Lung (tissue), 11 donors: ENCODE measurements at regions not wholly inside any gene's neighbourhood (a gene's known extent, or its start where the extent isn't known, plus 50 kb on each side); places are given as distances from the start of the nearest gene placed in this dataset.

Experiments
- ATAC-seq: fragments of 200-7000 bp; cut with Tn5 transposase; one replicate; pipeline ENCODE4 v1.9.1; 2020; ENCODE audit warnings: moderate number of reproducible peaks; ENCODE audit not compliant: insufficient read depth, low FRiP score
- DNase-seq, 3 donors: peaks; one replicate each; pipeline ENCODE4 v3.0.0-alpha.2; 2013 to 2017
- H3K27ac ChIP-seq, 2 donors: one replicate each; pipeline ENCODE4 v1.5.1; 2013; ENCODE audit warnings: mild to moderate bottlenecking in 2 of 2, moderate library complexity in 2 of 2, control low read depth in 1 of 2, inconsistent platforms in 1 of 2, low read depth in 1 of 2, low read length in 1 of 2
- H3K27me3 ChIP-seq, 3 donors: one replicate each; pipeline ENCODE4 v1.5.1; 2013; ENCODE audit warnings: low read length in 2 of 3; ENCODE audit not compliant: control insufficient read depth in 3 of 3, insufficient read depth in 3 of 3
- H3K36me3 ChIP-seq, 4 donors: one replicate each; pipeline ENCODE4 v1.5.1; 2013; ENCODE audit warnings: low read length in 4 of 4, mild to moderate bottlenecking in 1 of 4, moderate library complexity in 1 of 4; ENCODE audit not compliant: control insufficient read depth in 4 of 4, insufficient read depth in 4 of 4
- H3K4me1 ChIP-seq, 5 donors: one replicate each; pipeline ENCODE4 v1.5.1; 2013; ENCODE audit warnings: low read length in 5 of 5, mild to moderate bottlenecking in 2 of 5, moderate library complexity in 1 of 5; ENCODE audit not compliant: control insufficient read depth in 5 of 5, insufficient read depth in 5 of 5
- H3K4me3 ChIP-seq: one replicate; pipeline ENCODE4 v1.5.1; 2013; ENCODE audit warnings: mild to moderate bottlenecking, control low read depth, moderate library complexity
- H3K9ac ChIP-seq, 2 donors: one replicate each; pipeline ENCODE4 v1.5.1; 2013; ENCODE audit warnings: low read length in 2 of 2, control low read depth in 1 of 2; ENCODE audit not compliant: insufficient read depth in 1 of 2
- H3K9me3 ChIP-seq, 4 donors: one replicate each; pipeline ENCODE4 v1.5.1; 2013; ENCODE audit warnings: low read length in 3 of 4, mild to moderate bottlenecking in 1 of 4, moderate library complexity in 1 of 4; ENCODE audit not compliant: control insufficient read depth in 4 of 4, insufficient read depth in 3 of 4
- WGBS, 2 donors: extraction: QIAGEN DNeasy Blood & Tissue Kit; methylation state at CpG; one replicate each; pipeline ENCODE4 v1.1.7; 2013; 5-methylcytosine and 5-hydroxymethylcytosine counted together
- TF ChIP-seq, protein P1 (sequence below): IDR thresholded peaks from 2 replicates; pipeline ENCODE4 v1.5.1; 2012; ENCODE audit warnings: mild to moderate bottlenecking; ENCODE audit errors: control extremely low read depth, extremely low read depth
- donor health status: control.
- donor health status: control.
- donor health status: Bipolar disorder and iron deficiency.
- donor health status: healthy.
- donor health status: DM: yes; HTN: yes; CAD: no.

DNA sequence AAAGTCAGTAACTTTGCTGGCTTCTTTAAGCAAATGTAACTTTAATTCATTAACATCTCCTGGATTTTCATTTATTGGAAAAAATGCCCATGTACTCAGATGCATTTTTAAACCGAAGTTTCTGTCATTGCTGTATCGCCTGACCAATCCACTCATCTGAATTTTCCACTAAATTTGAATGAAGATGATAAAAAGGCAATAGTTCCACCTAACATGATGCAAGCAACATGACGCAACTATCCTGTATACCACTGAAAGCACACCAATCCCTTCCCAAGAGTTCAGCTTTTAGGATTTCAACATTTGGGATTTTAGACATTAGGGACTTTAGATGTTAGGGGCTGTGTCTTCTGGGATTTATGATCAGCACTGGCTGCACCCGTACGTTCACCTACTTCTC is 215.6 kb downstream of the KIF4B start:
- 92 to 93% methylated on average over 5 of the region's 5 CpGs for WGBS, 2 donors
- Histone ChIP-seq H3K9me3 (peaks cover 0 to 2% (median 0%) of the 10 kb centered on the region in 4 donors), H3K4me1 (no peaks in the 10 kb centered on the region), H3K36me3 (no peaks in the 10 kb centered on the region), H3K9ac (no peak overlapping the region), H3K27me3 (no peaks in the 10 kb centered on the region), H3K4me3 (no peak overlapping the region), H3K27ac (no peak overlapping the region)
- DNase-seq (no peak), ATAC-seq (no peak)
- TF ChIP-seq, protein P1, sequence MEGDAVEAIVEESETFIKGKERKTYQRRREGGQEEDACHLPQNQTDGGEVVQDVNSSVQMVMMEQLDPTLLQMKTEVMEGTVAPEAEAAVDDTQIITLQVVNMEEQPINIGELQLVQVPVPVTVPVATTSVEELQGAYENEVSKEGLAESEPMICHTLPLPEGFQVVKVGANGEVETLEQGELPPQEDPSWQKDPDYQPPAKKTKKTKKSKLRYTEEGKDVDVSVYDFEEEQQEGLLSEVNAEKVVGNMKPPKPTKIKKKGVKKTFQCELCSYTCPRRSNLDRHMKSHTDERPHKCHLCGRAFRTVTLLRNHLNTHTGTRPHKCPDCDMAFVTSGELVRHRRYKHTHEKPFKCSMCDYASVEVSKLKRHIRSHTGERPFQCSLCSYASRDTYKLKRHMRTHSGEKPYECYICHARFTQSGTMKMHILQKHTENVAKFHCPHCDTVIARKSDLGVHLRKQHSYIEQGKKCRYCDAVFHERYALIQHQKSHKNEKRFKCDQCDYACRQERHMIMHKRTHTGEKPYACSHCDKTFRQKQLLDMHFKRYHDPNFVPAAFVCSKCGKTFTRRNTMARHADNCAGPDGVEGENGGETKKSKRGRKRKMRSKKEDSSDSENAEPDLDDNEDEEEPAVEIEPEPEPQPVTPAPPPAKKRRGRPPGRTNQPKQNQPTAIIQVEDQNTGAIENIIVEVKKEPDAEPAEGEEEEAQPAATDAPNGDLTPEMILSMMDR = no peak

DNA sequence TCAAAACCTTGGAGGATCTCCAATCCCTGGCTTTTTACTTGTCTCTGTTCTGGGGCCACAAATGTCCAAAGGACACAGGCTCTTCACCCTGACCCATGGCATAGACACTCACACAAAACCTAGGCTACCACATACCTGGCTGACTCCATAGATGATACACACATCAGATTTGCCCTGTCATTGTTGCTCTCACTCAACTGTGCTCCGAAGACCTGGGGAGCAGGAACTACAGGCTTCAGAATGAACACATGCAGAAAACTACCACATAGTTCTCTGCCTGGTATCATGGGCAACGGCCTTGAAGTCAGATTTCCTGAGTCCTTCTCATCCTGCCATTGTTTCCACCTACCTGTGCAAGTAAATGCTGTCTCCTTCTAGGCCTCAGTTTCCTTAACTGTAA is 226.2 kb downstream of the KIF4B start:
- TF ChIP-seq, protein P1 = no peak

DNA sequence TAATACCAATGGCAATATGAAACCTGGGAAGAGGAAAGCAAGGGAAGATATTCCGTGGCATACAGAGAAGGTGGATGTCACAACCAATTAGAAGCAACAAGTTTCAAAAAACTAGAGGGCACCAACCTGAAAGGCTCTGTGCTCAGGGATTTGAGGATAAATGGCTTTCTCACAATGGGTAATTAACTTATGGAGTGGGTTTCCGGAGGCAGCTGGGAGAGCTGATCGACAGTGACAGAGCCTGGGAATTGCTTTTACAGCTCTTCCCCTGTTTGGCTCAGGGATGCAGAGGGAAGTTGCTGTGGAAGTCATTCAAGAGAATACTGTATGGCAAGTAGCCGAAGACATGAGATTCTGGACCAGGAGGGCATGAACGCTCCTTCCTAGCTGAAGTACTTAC is 237.0 kb downstream of the KIF4B start:
- WGBS, 2 donors = 50 to 65% methylated on average over 5 of the region's 5 CpGs

More for the DNA sequence above, 226.2 kb downstream of the KIF4B start:
- H3K4me3 ChIP-seq = no peak overlapping the region
- H3K9me3 ChIP-seq = peaks cover 0 to 7% (median 5%) of the 10 kb centered on the region in 4 donors
- WGBS, 2 donors = 77 to 78% methylated on average over 2 of the region's 2 CpGs
- no peaks in the 10 kb centered on the region for H3K27me3 ChIP-seq
- no peak overlapping the region for H3K9ac ChIP-seq
- no peaks in the 10 kb centered on the region for H3K36me3 ChIP-seq
- no peak for ATAC-seq
- H3K4me1 ChIP-seq = no peaks in the 10 kb centered on the region
- H3K27ac ChIP-seq = no peak overlapping the region
- DNase-seq = no peak

DNA sequence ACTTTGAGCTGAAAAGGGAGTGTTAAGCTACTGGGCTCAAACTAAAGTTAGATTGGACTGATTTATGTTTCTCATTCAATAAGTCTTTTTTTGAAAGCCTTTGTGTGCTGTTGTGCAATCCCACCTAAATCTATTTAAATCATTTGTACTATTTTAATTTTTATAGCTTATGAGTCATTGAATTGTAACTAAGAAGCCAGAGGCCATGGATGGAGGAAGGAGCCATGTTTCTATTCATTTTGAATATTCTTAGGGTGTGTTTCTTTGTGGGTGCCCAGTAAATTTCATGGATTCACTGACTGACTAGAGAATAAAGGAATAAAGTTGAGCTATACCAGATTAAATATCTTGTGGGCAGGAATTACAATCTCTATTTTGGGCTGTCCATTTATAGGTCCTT is 238.5 kb downstream of the KIF4B start:
- DNase-seq (no peak), ATAC-seq (no peak)
- TF ChIP-seq, protein P1 = no peak

More for the DNA sequence above, 237.0 kb downstream of the KIF4B start:
- Histone ChIP-seq H3K27ac (no peak overlapping the region), H3K9ac (no peak overlapping the region), H3K36me3 (no peaks in the 10 kb centered on the region), H3K27me3 (no peaks in the 10 kb centered on the region), H3K9me3 (no peaks in the 10 kb centered on the region), H3K4me1 (no peaks in the 10 kb centered on the region), H3K4me3 (no peak overlapping the region)
- TF ChIP-seq, protein P1 = no peak
- DNase-seq (peak in 1 of 3 donors; percentile 4), ATAC-seq (no peak)

More for the DNA sequence above, 238.5 kb downstream of the KIF4B start:
- no peaks in the 10 kb centered on the region for H3K36me3 ChIP-seq
- H3K4me1 ChIP-seq = no peaks in the 10 kb centered on the region
- H3K4me3 ChIP-seq = no peak overlapping the region
- H3K27ac ChIP-seq = no peak overlapping the region
- H3K27me3 ChIP-seq = no peaks in the 10 kb centered on the region
- H3K9ac ChIP-seq = no peak overlapping the region
- no peaks in the 10 kb centered on the region for H3K9me3 ChIP-seq
